Activated T-helper 2 cell treated with anti-CD3 and anti-CD28 coated beads, Interferon-gamma antibody, Interleukin-2, Interleukin-4, amounts not matched to agents 10 μg/mL and 5 μg/mL and 100 μg/mL, durations not matched to agents 14 hours and 24 hours and 36 hours (primary cell): ENCODE measurements at regions not wholly inside any gene's neighbourhood (a gene's known extent, or its start where the extent isn't known, plus 50 kb on each side); places are given as distances from the start of the nearest gene placed in this dataset.

ENCODE experiments used
- DNase-seq: peaks from one replicate; pipeline ENCODE4 v3.0.0; 2021; ENCODE audit warnings: low spot score
- H3K27ac Mint-ChIP-seq: one replicate; pipeline ENCODE4 v1.8.0; 2021; ENCODE audit warnings: mixed read lengths
- H3K27me3 Mint-ChIP-seq: one replicate; pipeline ENCODE4 v1.8.0; 2021; ENCODE audit warnings: low read depth, mixed read lengths
- H3K36me3 Mint-ChIP-seq: one replicate; pipeline ENCODE4 v1.8.0; 2021; ENCODE audit warnings: low read depth, mixed read lengths
- H3K4me1 Mint-ChIP-seq: one replicate; pipeline ENCODE4 v1.8.0; 2021; ENCODE audit warnings: low read depth, mixed read lengths
- H3K4me3 Mint-ChIP-seq: one replicate; pipeline ENCODE4 v1.8.0; 2021; ENCODE audit warnings: low read depth, mild to moderate bottlenecking, moderate library complexity, mixed read lengths
- H3K9me3 Mint-ChIP-seq: one replicate; pipeline ENCODE4 v1.8.0; 2021; ENCODE audit warnings: mixed read lengths
- intact Hi-C: fragments of 100-400 bp; cut with micrococcal nuclease; formaldehyde crosslinking; loops from one replicate; pipeline ENCODE4 v1.15.1; 2023

DNA sequence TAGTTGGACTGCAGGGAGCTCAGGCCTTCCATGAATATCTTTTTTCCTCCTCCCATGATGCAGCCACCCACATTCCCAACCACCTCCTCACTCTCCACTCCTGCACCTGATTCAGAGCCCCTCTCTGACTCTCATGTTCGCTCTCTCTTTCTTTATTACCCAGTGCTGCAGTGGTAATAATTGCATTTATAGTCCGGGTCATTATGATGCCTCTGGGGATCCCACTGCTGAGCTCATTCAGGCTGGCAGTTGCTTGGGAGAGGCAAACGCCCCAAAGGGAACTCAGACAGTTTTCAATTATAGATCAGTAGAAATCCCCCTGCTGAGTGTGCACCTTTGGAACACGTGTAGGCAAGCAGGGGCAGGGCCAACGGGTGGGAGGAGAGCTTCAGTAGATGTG is 953.0 kb downstream of the GRID1 start:
- H3K4me3 Mint-ChIP-seq: no peak overlapping the region
- DNase-seq: no peak
- peaks cover 7% of the 10 kb centered on the region for H3K9me3 Mint-ChIP-seq
- H3K27me3 Mint-ChIP-seq: no peaks in the 10 kb centered on the region
- no peaks in the 10 kb centered on the region for H3K36me3 Mint-ChIP-seq
- intact Hi-C loops: no loop called here
- no peak overlapping the region for H3K27ac Mint-ChIP-seq
- H3K4me1 Mint-ChIP-seq: no peaks in the 10 kb centered on the region

DNA sequence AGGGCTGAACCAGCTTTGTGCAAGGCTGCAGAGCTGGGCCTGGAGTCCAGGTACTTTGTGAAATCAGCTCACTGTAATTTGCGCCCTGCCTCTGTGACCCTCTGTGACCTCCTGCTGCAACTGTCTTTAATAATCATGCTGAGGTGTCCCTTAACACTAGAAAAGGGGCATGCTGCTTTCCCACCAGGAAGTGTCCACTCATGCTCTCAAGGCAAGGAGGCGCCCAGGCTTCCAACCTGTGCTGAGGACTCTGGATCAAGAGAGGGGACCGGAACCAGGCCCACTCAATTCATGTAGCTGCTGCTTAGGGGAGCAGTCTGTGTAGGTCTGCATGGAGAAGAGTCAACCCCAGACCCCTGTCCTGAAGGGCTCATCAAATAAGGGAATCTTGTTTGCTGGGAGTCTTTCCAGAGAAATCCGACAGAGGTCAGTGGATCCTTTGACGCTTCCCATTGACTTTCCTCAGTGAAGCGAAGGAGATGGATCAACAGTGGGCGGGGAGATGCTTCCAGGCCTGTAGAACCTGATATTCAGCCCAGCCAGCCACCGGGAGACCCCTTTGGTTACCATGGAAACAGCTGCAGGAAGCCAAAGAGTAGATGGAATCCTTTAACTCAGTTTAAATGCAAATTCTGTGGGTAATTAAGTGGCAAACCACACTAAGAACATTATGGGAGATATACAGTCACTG is 945.9 kb downstream of the GRID1 start:
- H3K4me3 Mint-ChIP-seq: no peak overlapping the region

DNA sequence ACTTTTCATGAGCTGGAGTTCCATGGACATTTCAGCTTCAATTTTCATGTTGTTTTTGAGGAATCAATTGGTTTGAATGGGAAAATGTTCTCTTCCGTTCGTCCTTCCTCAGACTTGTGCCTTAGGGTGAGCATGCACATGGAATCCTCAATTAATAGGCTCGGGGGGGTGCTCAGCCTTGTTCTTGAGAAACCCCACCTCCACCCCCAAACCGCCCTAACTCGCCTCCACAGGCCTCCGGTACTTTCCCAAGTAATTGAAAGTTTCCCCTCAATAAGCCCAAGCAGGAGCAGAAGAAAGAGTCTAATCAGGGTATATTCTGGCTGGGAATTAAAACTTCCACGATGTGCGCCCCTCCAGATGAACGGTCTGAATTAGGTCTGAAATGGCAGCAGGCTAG is 945.2 kb downstream of the GRID1 start:
- no peaks in the 10 kb centered on the region for H3K36me3 Mint-ChIP-seq
- no peaks in the 10 kb centered on the region for H3K9me3 Mint-ChIP-seq
- intact Hi-C loops: no loop called here
- no peak overlapping the region for H3K4me3 Mint-ChIP-seq
- H3K27ac Mint-ChIP-seq: no peak overlapping the region
- no peak for DNase-seq
- no peaks in the 10 kb centered on the region for H3K27me3 Mint-ChIP-seq
- H3K4me1 Mint-ChIP-seq: no peaks in the 10 kb centered on the region

More for the DNA sequence above, 945.9 kb downstream of the GRID1 start:
- H3K4me1 Mint-ChIP-seq: no peaks in the 10 kb centered on the region
- intact Hi-C loops: no loop called here
- H3K27me3 Mint-ChIP-seq: no peaks in the 10 kb centered on the region
- no peaks in the 10 kb centered on the region for H3K36me3 Mint-ChIP-seq
- no peak for DNase-seq
- H3K9me3 Mint-ChIP-seq: no peaks in the 10 kb centered on the region
- no peak overlapping the region for H3K27ac Mint-ChIP-seq

DNA sequence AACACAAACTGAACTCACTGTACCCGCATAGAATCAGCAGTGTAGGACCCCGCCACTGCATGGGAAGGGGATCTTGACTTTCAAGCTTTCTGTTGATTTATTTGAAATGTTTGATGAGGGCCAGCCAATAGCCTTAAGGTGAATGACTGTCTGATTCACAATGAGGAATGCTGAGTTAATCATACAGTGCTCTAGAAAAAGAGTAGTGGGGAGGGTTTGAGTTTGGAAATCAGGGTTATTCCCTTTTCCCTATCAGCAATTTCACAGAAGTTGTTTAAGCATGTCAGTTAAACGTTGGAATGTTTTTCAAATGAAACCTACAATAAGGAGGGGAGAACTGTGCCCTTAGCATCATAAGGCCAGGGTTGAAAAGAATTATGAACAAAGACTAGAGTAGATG is 937.5 kb downstream of the GRID1 start:
- Mint-ChIP-seq H3K27ac (no peak overlapping the region), H3K9me3 (no peaks in the 10 kb centered on the region), H3K27me3 (no peaks in the 10 kb centered on the region), H3K4me1 (no peaks in the 10 kb centered on the region), H3K4me3 (no peak overlapping the region), H3K36me3 (no peaks in the 10 kb centered on the region)
- intact Hi-C loops: no loop called here
- DNase-seq: no peak

DNA sequence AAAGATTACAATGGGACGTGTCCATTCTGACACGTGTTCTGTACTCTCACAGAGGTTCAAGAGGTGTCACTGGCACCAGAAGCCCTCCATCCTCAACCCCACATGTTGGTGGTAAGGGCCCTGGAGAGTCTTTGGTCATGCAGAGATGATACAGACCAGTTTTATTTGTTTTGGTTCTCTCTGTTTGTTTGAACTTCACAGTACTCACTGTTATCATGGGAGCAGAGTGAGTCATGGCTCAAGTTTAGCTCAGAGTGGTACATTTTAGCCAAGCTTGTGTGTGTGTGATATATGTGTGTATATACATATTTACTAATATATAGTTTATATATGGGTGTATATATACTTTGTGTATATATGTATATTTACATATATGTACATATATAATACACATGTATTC is 935.6 kb downstream of the GRID1 start:
- H3K4me3 Mint-ChIP-seq: no peak overlapping the region
- intact Hi-C loops: no loop called here

DNA sequence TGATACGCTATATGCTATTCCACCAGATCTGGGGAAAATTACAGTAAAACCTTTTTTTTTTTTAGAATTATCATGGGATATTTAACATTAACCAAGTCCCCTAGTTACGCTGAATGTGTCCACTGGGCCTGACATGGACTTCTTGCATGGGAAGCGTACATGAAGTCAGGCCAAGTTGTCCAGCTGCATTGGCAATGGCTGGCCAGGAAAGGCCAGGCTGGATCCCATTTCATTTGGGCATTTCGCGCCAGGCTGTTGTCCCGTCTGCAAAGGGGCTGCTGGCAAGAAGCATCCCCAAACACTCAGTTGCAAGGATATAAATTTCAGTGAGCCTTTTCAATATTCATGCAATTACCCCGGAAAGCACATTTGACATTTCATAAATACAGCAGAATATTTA is 933.3 kb downstream of the GRID1 start:
- DNase-seq: no peak
- no peaks in the 10 kb centered on the region for H3K9me3 Mint-ChIP-seq
- intact Hi-C loops: no loop called here
- no peak overlapping the region for H3K27ac Mint-ChIP-seq
- no peaks in the 10 kb centered on the region for H3K36me3 Mint-ChIP-seq
- no peaks in the 10 kb centered on the region for H3K4me1 Mint-ChIP-seq
- H3K27me3 Mint-ChIP-seq: no peaks in the 10 kb centered on the region
- H3K4me3 Mint-ChIP-seq: no peak overlapping the region

More for the DNA sequence above, 935.6 kb downstream of the GRID1 start:
- H3K4me1 Mint-ChIP-seq: no peaks in the 10 kb centered on the region
- H3K36me3 Mint-ChIP-seq: no peaks in the 10 kb centered on the region
- H3K27me3 Mint-ChIP-seq: no peaks in the 10 kb centered on the region
- DNase-seq: no peak
- no peak overlapping the region for H3K27ac Mint-ChIP-seq
- no peaks in the 10 kb centered on the region for H3K9me3 Mint-ChIP-seq

DNA sequence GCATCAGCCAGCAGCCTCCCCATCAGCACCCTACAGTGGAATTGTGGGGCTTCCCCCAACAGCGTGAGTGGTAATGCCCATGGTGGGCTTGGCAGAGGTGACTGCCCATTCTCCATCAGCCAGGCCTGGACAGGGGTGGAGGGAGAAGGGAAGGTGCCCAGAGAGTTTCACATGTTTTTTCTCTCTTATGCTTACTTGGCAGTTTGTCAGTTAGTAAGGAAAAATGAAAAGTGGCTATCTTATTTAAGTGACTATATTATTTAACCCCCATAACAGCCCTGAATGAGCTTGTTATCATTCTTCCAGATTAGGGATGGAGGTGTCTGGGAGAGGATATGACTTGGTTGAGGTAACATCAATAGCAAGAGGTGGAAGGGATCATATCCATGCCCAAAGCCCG is 921.7 kb downstream of the GRID1 start:
- Mint-ChIP-seq H3K27ac (no peak overlapping the region), H3K4me1 (no peaks in the 10 kb centered on the region), H3K27me3 (no peaks in the 10 kb centered on the region), H3K4me3 (no peak overlapping the region), H3K9me3 (no peaks in the 10 kb centered on the region), H3K36me3 (no peaks in the 10 kb centered on the region)
- DNase-seq: no peak
- intact Hi-C loops: no loop called here

DNA sequence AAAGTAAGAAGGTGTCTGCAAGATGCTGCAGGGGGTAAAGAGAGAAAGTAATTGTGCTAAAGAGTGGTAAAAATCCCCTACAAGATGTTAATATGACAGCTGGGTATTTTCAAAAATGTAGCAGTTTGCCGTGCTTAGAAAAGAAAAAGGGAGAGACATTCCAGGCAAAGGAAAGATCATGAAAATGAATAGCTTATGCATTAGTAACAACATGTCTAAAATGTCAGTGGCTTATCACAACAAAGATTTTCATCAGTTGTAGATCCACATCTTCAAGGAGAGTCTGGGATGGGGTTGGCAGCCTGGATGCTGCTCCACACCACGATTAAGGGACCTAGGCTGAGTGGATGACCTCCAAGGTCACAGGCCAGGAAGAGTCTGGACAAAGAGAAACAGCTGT is 920.9 kb downstream of the GRID1 start:
- no peaks in the 10 kb centered on the region for H3K4me1 Mint-ChIP-seq
- no peaks in the 10 kb centered on the region for H3K9me3 Mint-ChIP-seq
- no peak overlapping the region for H3K27ac Mint-ChIP-seq
- no peaks in the 10 kb centered on the region for H3K27me3 Mint-ChIP-seq
- DNase-seq: no peak
- H3K36me3 Mint-ChIP-seq: no peaks in the 10 kb centered on the region
- intact Hi-C loops: no loop called here
- no peak overlapping the region for H3K4me3 Mint-ChIP-seq

DNA sequence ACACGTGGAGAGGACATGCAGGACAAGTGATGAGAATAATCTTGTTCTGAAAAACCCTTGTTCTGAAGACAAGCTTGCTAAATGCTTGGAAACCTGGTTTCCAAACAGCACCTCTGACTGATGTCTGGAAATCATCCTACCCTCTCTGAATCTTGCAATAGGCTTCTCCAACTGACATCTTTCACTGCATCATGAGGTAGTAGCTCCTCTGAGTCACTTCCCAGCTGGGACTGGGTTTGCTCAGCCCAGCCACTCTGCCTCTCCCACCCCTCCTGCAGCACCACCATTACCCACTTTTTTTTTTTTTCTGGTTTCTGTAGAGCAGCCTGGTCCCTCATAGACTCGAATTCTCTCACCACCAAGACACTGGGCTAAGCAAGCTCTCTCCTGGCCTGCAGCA is 919.8 kb downstream of the GRID1 start:
- DNase-seq: no peak
- intact Hi-C loops: no loop called here
- Mint-ChIP-seq H3K9me3 (no peaks in the 10 kb centered on the region), H3K36me3 (no peaks in the 10 kb centered on the region), H3K4me3 (no peak overlapping the region), H3K4me1 (no peaks in the 10 kb centered on the region), H3K27ac (no peak overlapping the region), H3K27me3 (no peaks in the 10 kb centered on the region)

DNA sequence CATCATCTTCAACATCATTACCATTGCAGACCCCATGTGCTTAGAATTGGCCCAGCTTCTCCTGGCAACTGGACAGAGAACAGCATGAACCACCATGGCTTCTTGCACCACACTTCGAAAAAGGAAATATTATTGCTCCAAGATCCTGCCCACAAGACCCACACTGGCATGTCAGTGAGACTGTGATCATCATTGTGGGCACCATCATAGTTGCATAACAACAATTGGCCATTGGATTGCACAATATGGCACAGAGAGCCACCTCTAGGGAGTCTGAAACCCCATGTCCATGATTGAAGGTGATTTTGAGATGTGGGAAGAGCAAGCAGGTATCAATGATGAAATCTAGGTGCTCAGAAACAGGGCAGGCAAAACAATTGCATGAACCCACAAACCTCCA is 918.9 kb downstream of the GRID1 start:
- no peaks in the 10 kb centered on the region for H3K36me3 Mint-ChIP-seq
- intact Hi-C loops: no loop called here
- DNase-seq: no peak
- H3K4me3 Mint-ChIP-seq: no peak overlapping the region
- no peaks in the 10 kb centered on the region for H3K27me3 Mint-ChIP-seq
- no peak overlapping the region for H3K27ac Mint-ChIP-seq
- H3K9me3 Mint-ChIP-seq: no peaks in the 10 kb centered on the region
- no peaks in the 10 kb centered on the region for H3K4me1 Mint-ChIP-seq

DNA sequence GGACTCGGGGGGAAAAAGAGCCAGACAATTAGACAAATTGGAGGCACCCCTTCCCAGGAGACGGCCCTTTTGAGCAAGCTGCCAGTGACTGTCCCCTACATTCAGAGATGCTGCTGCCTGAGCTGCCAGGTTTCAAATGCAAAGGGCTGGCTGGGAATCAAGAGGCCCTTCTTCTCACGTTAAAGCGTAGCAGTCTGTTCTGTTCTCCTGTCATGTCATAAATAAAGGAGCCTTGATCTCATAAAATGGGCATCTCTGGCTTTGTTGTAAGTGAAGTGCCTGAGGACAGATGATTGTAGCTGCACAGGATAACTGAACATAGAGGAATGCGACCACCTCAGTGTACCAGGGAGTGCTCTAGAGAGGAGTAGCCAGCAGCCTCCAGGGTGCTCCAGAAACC is 917.9 kb downstream of the GRID1 start:
- Mint-ChIP-seq H3K36me3 (no peaks in the 10 kb centered on the region), H3K4me1 (no peaks in the 10 kb centered on the region), H3K27me3 (no peaks in the 10 kb centered on the region), H3K4me3 (no peak overlapping the region), H3K27ac (no peak overlapping the region), H3K9me3 (no peaks in the 10 kb centered on the region)
- DNase-seq: no peak
- intact Hi-C loops: no loop called here

DNA sequence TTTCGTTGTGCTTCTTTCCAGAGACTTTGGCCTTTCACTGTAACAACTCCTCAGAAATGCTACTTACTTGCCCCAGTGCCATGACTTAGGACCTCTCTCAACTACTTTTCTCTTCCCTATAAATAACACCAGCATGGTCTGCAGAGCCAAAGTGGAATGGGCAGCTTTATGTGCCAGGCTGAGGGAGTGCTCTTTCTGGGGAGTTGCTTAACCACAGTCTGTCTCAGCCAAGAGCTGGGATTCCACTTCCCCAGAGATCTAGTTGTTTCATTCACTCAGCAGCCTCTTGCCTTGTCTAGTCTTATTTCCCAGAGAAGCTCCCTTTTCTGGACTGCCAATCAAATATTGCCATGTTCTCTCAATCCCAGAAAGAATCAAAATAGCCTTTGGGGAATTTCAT is 912.2 kb downstream of the GRID1 start:
- Mint-ChIP-seq H3K4me3 (no peak overlapping the region), H3K36me3 (no peaks in the 10 kb centered on the region), H3K4me1 (no peaks in the 10 kb centered on the region), H3K9me3 (no peaks in the 10 kb centered on the region), H3K27me3 (no peaks in the 10 kb centered on the region), H3K27ac (no peak overlapping the region)
- DNase-seq: no peak
- intact Hi-C loops: no loop called here

DNA sequence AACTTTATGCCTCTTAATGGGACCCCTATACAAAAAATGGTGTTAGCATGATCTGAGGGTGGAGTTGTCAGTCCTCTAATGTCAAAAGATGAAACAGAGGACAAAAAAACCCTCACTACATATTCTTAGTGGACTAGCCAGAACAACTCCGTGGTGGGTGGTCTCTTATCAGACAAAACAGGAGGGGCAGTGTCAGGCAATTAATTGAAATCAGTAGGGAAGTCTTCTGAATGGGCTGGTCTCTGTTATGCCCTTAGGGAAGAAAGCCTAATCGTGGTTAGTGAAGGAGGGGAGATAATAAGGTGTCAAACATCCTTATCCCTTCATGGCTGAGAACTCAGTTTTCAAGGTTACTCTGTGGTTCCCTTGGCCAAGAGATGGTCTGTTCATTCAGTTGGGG is 909.4 kb downstream of the GRID1 start:
- Mint-ChIP-seq H3K9me3 (no peaks in the 10 kb centered on the region), H3K27ac (no peak overlapping the region), H3K4me1 (no peaks in the 10 kb centered on the region), H3K27me3 (no peaks in the 10 kb centered on the region), H3K36me3 (no peaks in the 10 kb centered on the region), H3K4me3 (no peak overlapping the region)
- intact Hi-C loops: no loop called here
- DNase-seq: no peak

DNA sequence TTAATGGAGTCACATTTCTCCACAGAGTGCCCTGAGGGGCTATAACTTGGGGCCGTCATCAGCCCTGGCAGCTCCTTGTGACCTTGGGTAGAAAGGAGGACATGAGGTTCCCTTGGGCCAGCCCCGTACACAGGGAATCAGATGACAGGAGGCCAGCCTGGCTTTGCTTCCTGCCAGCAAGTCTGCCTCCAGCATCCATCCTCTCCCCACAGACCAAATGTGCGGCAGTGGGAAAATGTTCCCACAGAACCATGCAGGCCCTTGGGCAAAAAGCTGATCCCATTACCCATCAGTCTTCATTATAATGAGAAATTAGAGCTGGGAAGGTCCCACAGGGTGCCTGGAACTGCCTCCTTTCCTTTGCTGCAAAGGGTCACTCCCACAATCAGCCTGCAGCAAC is 908.3 kb downstream of the GRID1 start:
- Mint-ChIP-seq H3K4me1 (no peaks in the 10 kb centered on the region), H3K27ac (no peak overlapping the region), H3K9me3 (no peaks in the 10 kb centered on the region)

More for the DNA sequence above, 908.3 kb downstream of the GRID1 start:
- no peak overlapping the region for H3K4me3 Mint-ChIP-seq
- H3K27me3 Mint-ChIP-seq: no peaks in the 10 kb centered on the region
- intact Hi-C loops: no loop called here
- no peak for DNase-seq
- no peaks in the 10 kb centered on the region for H3K36me3 Mint-ChIP-seq
